ENCODE measurements at regions not wholly inside any gene's neighbourhood (a gene's known extent, or its start where the extent isn't known, plus 50 kb on each side); places are given as distances from the start of the nearest gene placed in this dataset.
"Not testable (repeated sequence)": the region's sequence is repeated elsewhere in the genome, so short reads cannot be mapped to it uniquely, and the experiment has no call there.

DNA sequence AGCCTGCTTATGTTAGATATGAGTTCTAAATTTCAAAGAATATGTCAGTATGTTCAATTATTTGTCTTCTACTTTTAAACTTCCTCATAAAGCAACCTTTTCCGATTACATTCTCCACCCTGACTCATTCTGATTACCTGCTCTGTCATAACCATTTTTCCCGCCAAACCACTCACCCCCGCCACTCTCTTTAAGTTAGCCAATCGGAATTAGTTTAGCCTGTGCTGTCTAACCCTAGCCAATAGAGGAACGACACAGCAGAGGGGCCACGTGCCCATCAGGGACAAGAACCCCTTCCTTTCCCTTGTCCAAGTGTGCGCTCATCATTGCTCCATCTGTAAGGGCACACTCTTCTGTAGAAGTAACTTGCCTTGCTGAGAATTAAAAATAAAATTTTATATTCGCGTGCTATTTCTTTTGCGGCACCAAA is 91.4 kb downstream of the CCDC71L start:
- Histone ChIP-seq H3K27me3 (no peaks in the 10 kb centered on the region), H3K4me3 (ENCODE audit: low read depth, low read length) (no peak overlapping the region), H3K4me1 (peaks cover 33% of the 10 kb centered on the region), H3K9me3 (no peaks in the 10 kb centered on the region), H3K36me3 (no peaks in the 10 kb centered on the region)
- DNase-seq, result no peak
- TF ChIP-seq, protein P1, sequence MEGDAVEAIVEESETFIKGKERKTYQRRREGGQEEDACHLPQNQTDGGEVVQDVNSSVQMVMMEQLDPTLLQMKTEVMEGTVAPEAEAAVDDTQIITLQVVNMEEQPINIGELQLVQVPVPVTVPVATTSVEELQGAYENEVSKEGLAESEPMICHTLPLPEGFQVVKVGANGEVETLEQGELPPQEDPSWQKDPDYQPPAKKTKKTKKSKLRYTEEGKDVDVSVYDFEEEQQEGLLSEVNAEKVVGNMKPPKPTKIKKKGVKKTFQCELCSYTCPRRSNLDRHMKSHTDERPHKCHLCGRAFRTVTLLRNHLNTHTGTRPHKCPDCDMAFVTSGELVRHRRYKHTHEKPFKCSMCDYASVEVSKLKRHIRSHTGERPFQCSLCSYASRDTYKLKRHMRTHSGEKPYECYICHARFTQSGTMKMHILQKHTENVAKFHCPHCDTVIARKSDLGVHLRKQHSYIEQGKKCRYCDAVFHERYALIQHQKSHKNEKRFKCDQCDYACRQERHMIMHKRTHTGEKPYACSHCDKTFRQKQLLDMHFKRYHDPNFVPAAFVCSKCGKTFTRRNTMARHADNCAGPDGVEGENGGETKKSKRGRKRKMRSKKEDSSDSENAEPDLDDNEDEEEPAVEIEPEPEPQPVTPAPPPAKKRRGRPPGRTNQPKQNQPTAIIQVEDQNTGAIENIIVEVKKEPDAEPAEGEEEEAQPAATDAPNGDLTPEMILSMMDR (IDR thresholded peaks at IDR 0.05; ENCODE audit: low read depth, low read length), result no peak

DNA sequence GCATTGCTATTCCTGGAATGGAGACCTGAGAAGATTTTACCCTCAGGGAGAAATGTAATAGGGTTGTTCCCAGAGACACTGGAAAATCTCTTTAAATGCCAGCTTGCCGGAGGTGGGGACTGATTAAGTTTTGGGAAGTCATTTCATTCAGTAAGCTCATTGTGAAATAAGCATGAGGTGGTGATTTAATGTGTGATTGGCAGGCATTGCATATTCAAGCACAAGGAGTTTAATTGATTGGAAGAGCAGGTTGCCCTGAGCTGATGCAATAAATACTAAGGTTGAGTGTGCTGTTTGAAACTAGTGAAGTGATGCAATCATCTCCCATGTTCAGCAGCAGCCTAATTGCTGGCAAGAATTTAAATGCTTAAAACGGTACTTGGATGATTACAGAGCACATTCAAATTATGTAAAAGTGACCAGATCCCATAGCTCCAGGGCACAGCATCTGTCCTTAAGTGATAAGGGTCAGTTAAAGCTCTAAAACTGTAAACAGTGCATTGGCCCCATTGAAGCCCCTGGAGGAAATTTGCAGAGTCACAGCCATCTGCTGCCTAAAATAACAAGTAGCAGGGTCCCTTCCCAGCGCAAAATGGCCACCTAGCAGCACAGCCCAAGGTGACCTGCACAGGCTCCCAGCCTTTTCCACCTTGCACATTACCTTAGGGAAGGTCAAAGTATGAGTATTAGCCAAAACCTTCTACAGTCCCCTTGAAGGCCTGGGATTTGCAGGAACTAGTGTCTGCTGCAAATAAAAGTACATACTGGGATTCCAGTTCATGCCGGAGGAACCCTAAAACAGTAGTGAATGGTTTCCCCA is 92.1 kb downstream of the CCDC71L start:
- TF ChIP-seq, protein P1 (IDR thresholded peaks at IDR 0.05; ENCODE audit: low read depth, low read length), result peak; percentile 38; the same call in 1 of the 2 replicates
- Histone ChIP-seq H3K9me3 (no peaks in the 10 kb centered on the region), H3K4me1 (peaks cover 36% of the 10 kb centered on the region), H3K4me3 (ENCODE audit: low read depth, low read length) (no peak overlapping the region), H3K27me3 (no peaks in the 10 kb centered on the region), H3K36me3 (no peaks in the 10 kb centered on the region)
- DNase-seq, result peak; percentile 87

DNA sequence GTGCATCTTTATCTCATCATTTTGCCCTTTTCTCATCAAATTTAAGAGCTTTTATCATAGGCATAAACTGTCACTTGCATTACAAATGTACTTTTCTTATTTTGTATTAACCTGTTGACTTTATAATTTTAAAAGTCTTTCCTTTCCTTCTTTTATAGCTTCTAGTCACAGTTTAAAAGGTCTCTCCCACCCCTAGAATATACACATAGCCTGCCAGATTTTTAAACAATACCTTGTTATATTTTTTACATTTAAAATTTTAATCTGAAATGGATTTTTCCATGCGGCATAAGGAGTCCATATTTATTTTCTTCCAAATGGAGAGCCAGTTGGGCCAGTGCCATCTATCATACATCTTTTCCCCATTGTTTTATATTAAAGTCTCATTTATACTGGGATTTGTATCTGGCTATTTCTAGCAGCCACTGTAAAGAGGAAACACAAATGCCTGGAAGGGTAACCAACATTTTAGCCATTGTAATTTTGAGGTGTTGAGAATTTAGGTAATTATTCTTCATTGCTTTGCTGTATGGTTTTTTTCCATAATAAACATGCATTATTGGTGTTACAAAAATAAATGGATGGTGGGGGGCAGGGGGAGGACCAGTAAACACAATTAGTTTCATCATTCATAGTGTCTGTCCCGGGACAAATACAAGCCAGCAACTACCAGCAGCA is 92.8 kb downstream of the CCDC71L start:
- no peaks in the 10 kb centered on the region for H3K27me3 ChIP-seq
- no peaks in the 10 kb centered on the region for H3K9me3 ChIP-seq
- no peaks in the 10 kb centered on the region for H3K36me3 ChIP-seq
- TF ChIP-seq, protein P1 (IDR thresholded peaks at IDR 0.05; ENCODE audit: low read depth, low read length), result no peak
- no peak overlapping the region for H3K4me3 ChIP-seq (ENCODE audit: low read depth, low read length)
- no peak for DNase-seq
- peaks cover 43% of the 10 kb centered on the region for H3K4me1 ChIP-seq

DNA sequence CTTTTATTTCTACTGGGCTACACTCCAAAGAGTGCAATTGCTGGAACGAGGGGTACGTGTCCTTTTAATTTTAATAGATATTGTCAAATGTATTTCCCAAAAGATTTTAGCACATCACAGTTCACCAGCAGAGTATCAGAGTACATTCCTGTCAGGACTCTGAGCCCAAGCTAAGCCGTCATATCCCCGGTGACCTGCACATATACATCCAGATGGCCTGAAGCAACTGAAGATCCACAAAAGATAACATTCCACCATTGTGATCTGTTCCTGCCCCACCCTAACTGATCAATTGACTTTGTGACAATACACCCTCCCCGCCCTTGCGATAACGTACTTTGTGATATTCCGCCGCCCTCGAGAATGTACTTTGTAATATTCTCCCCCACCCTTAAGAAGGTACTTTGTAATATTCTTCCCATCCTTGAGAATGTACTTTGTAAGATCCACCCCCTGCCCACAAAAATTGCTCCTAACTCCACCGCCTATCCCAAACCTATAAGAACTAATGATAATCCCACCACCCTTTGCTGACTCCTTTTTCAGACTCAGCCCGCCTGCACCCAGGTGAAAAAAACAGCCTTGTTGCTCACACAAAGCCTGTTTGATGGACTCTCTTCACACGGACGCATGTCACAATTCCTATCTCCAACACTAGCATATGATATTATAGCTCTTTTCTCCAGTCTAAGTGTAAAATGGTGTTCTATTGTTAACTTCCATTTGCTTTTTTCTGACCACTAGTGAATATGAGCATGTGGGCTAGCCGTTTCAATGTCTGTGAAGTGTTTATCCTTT is 93.6 kb downstream of the CCDC71L start:
- H3K36me3 ChIP-seq; H3K4me3 ChIP-seq (ENCODE audit: low read depth, low read length); H3K27me3 ChIP-seq; DNase-seq; H3K9me3 ChIP-seq: not testable (repeated sequence)
- H3K4me1 ChIP-seq, result peaks cover 43% of the 10 kb centered on the region

DNA sequence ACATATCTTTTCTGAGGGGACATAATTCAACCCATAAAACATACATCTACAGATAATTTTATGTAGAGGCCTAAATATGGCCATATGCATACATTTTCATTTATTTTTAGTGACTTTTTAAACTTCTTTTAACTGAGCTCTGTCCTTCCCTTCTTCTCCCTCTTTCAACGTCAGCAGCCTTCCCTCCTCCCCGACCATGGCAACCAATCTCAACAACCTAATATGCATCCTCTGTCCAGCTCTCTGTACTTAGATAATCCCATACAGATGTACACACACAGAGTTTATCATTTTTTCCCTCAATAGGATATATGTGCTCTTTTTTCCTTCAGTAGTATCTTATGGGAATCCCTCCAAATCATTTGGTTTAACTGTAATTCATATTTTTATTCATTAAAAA is 94.3 kb downstream of the CCDC71L start:
- TF ChIP-seq, protein P1 (IDR thresholded peaks at IDR 0.05; ENCODE audit: low read depth, low read length), result no peak
- H3K4me3 ChIP-seq (ENCODE audit: low read depth, low read length), result no peak overlapping the region
- no peaks in the 10 kb centered on the region for H3K9me3 ChIP-seq
- H3K36me3 ChIP-seq, result no peaks in the 10 kb centered on the region
- no peak for DNase-seq
- H3K27me3 ChIP-seq, result no peaks in the 10 kb centered on the region
- H3K4me1 ChIP-seq, result peaks cover 43% of the 10 kb centered on the region

DNA sequence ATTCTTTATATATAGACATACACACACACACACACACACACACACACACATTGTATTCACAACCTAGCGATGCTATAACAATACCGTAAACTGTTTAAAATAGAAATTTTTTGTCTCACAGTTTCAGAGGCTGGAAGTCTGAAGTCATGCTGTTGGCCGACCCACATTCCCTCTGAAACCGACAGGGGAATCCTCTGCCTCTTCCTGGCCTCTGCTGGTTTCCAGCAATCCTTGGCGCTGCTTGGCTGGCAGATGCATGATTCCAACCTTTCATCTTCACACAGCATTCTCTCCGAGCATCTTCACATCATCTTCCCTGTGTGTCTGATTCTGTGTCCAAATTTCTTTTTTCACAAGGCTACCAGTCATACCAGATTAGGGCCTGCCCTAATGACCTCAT is 94.8 kb downstream of the CCDC71L start:
- TF ChIP-seq, protein P1 (IDR thresholded peaks at IDR 0.05; ENCODE audit: low read depth, low read length), result no peak
- Histone ChIP-seq H3K4me1 (peaks cover 43% of the 10 kb centered on the region), H3K9me3 (no peaks in the 10 kb centered on the region), H3K36me3 (no peaks in the 10 kb centered on the region), H3K27me3 (no peaks in the 10 kb centered on the region), H3K4me3 (ENCODE audit: low read depth, low read length) (no peak overlapping the region)
- no peak for DNase-seq
